GM12873 (cell line): ENCODE measurements at regions not wholly inside any gene's neighbourhood (a gene's known extent, or its start where the extent isn't known, plus 50 kb on each side); places are given as distances from the start of the nearest gene placed in this dataset.

Source experiments
- TF ChIP-seq, protein P1 (sequence below): IDR thresholded peaks from 2 replicates; pipeline ENCODE4 v1.5.1; 2012; ENCODE audit warnings: low read depth, mild to moderate bottlenecking, moderate library complexity, low read length, control low read depth; ENCODE audit not compliant: insufficient read depth; ENCODE audit errors: missing control alignments

- TF ChIP-seq, protein P1, sequence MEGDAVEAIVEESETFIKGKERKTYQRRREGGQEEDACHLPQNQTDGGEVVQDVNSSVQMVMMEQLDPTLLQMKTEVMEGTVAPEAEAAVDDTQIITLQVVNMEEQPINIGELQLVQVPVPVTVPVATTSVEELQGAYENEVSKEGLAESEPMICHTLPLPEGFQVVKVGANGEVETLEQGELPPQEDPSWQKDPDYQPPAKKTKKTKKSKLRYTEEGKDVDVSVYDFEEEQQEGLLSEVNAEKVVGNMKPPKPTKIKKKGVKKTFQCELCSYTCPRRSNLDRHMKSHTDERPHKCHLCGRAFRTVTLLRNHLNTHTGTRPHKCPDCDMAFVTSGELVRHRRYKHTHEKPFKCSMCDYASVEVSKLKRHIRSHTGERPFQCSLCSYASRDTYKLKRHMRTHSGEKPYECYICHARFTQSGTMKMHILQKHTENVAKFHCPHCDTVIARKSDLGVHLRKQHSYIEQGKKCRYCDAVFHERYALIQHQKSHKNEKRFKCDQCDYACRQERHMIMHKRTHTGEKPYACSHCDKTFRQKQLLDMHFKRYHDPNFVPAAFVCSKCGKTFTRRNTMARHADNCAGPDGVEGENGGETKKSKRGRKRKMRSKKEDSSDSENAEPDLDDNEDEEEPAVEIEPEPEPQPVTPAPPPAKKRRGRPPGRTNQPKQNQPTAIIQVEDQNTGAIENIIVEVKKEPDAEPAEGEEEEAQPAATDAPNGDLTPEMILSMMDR = no peak
Measured at GRCh38 chr11:120061036-120061760, 76.7 kb downstream of the TRIM29 start.

DNA sequence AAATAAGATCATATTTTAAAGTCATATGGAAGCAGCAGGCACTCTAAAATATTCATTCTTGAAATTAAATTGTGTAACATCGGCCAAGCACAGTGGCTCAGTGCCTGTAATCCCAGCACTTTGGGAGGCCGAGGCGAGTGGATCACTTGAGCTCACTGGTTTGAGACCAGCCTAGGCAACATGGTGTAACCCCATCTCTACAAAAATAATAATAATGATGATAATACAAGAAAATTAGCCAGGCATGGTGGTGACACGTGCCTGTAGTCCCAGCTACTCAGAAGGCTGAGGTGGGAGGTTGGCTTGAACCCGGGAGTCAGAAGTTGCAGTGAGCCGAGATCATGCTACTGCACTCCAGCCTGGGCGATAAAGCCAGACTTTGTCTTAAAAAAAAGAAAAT lies 77.4 kb downstream of the TRIM29 start:
- TF ChIP-seq, protein P1 = no peak

- TF ChIP-seq, protein P1 = no peak
Measured at GRCh38 chr11:120058931-120059330, 79.0 kb downstream of the TRIM29 start.

- TF ChIP-seq, protein P1 = no peak
Measured at GRCh38 chr11:120057595-120058581, 80.0 kb downstream of the TRIM29 start.

DNA sequence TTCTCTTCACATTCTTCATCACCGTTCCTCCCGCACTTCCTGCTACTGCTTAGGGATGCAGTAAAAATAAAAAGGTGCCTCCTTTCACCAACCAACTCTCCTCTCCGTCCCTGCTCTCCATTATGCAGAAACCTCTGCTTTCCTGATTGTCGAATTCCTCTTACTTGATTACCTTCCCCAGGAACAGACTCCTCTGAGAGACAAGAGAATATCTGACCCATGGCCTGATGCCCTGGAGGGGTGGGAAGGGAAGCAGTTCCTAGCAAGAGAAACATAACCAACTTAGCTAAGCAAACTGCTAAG lies 80.9 kb downstream of the TRIM29 start:
- TF ChIP-seq, protein P1 = no peak

DNA sequence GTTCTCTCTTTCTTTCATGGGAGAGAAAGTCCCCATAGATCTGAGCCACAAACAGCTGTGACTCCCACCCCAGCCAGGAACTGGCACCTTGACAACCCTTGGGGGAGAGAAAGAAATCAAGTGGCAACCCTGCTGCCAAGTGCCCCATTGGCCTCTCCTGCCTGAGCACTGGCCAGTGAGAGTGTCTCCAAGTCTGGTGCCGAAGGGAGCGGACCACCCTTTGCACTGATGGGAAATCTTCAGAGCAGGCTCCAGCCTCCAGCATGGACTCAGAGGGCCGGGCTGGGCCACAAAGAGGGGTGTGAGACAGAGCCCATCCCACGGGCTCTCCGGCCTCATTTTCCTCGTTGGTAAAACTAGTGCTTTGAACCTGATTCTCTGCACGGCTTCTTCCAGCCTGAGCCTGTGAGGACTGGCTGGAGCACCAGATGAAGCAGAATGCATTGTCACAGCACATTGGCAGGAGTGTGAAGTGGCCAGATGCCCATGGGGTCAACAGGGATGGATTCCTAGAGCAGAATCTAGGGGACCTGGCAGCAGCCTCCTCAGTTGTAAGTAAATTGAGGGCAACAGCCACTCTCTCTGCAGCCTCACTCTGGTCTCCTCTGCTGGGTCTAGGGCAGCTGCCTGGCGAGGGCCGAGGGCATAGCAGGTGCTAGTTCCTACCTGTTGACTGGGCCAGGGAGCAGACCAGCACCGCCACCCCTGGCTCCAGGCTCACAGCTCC lies 81.4 kb downstream of the TRIM29 start:
- TF ChIP-seq, protein P1 = no peak

DNA sequence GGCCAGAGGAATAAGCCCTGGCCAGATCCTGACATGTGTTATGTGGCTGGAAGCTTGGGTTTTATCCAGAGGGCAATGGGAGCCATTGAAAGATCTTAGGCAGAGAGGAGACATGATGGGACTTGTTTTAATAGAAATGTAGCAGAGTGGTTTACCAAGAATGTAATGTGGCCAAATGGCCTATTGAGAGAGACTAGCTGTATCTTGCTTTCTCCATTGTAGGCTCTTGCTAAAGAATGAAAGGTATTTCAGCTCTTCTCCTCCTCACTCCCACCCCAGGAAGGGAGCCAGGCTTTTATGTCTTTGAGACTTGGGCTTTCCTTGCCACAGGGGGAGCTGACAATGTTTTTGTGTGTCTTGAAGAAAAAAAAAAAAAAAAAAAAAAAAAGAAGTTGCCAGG lies 82.3 kb downstream of the TRIM29 start:
- TF ChIP-seq, protein P1 = no peak
